SKM-1 treated with dmso at 0.1 percent for 144 hours (cell line): ENCODE measurements at regions not wholly inside any gene's neighbourhood (a gene's known extent, or its start where the extent isn't known, plus 50 kb on each side); places are given as distances from the start of the nearest gene placed in this dataset.

Source experiments
- DNase-seq: peaks from one replicate; lab custom pipeline; 2025; ENCODE audit not compliant: unreplicated experiment; lab: John Stamatoyannopoulos, UW

DNA sequence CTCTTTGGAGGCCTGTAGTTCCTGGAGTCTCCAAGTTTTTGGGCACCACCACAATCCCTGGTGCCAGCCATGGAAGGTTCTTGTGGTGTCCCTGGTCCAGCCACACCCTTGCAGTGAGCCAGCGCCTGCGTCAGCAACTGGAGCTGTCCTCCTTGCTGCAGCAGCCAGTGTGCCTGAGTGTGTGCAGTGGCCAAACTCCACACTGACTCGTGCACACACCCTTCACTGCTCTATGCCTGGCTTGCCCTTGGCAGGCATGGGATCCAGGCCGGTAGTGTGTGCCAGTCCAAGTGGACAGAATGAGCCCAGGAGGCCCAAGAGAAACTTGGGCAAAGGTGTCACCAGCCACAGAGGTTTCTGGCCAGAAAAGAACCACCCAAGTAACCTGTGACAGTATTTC is 1074.0 kb downstream of the PCDH18 start:
- DNase-seq = no peak

DNA sequence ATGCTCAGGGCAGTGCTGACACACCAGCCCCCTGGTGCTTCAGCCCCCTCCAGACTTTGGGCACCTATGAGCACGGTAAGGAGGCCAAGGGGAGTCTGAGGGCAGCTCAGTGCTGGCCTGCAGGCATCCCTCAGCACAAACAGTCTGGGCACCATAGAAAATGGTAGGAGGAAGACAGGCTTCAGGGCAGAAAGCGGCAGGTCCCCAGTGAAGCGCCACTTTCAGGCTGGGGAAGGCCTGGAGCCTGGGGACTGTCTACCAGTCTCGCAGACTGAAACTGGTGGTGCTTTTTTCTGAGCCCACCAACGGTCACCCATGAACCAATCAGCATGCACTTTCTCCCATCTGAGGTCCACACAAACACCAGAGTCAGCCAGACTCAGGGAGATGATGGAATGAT is 1074.7 kb downstream of the PCDH18 start:
- no peak for DNase-seq

DNA sequence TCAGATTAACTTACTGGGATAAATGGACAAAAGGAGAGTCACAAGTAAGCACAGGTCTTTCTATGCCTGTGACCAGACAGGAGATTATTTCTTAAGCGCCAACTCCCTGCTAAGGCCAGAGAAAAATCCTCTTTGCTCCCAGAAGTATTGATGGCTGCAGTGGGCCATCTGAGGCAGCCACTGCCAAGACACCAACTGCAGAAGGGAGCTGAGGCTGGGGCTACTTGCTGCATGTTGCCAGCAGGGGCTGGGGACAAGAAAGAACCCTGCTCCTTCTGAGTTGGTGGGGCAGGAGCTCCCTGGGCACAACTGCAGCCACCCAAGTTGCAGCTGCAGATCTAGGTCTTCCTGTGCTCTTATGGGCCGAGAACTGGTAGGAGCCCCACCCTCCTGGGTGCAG is 1075.3 kb downstream of the PCDH18 start:
- no peak for DNase-seq

DNA sequence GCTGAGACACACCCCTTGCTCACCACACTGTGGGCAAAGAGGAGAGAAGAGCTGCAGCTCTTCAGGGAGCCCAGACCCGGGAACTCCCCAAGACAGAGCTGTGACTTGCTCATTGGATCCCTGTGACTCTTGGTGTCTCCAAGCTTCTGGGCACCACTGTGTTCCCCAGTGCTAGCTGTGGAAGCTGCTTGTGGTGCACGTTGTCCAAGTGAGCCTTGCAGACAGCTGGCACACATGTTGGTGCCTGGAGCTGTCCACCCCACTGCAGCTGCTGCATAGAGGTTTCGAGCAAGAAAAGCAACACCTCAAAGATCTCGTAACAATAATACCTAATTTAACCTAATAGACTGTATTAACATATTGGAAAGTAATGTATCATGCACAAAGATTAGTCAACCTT is 1089.3 kb downstream of the PCDH18 start:
- DNase-seq = no peak

DNA sequence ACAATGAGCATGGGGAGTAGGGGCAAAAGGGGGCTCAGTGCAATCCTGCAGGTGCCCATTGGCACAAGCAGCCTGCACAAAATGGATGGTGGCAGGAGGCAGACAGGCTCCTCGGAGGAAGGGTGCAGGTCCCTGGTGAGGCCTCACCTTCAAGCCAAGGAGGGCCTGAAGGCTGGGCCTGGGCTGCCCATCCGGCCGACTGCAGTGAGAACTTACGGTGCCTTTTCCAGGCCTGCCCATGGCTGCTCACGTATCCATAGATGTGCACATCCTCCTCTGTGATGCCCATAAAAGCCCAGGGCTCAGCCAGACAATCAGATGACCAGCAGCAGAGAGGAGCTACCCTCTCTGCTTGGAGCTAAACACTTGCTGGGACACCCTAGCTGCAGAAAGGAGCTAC is 1089.8 kb downstream of the PCDH18 start:
- DNase-seq = no peak

DNA sequence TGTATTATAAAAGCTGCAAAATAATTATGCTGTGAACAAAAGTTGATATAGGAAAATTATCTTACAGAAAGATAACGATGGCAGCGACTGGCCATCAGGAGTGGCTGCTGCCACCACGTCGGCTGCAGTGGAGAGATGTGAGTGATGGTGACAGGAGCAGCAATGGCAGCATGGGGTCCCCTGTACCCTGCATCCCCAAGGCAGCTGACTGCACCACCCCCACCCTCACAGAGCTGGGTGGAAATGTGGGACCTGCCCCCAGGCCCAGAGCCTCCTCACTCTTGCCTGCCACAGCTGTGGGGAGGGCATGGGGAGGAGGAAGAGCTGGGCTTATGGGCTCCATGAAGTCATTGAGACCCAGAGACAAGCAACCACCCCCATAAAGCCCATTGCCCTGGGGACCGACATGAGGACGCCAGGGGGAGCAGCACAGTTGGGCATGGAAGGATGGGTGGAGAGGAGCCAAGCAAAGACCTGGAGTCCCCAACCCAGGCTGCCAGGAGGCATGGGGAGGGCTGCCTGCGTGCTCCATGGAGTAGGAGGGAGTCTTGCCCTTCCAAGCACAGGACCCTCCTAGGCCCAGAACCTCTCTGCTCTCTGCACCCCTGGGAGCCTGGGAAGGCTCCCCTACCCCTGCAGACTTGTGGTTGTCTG is 1090.5 kb downstream of the PCDH18 start:
- DNase-seq = no peak

DNA sequence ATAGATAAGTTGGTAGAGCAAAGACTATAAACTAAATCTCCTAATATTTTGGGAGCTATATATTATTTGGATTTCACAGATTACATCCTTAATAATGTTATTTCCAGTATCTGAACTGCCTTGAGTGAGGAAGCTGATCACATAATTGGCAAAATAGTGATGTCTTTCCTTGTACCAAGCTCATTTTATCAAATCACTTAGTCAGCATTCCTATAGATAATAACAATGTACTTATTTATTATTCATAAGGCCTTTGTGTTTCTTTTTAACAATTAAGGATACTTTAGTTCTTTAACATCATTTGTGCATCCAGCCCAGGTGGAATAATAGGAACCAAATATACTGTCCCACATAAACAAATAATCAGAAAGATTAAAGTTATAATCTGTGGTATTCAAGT is 1093.6 kb downstream of the PCDH18 start:
- no peak for DNase-seq

DNA sequence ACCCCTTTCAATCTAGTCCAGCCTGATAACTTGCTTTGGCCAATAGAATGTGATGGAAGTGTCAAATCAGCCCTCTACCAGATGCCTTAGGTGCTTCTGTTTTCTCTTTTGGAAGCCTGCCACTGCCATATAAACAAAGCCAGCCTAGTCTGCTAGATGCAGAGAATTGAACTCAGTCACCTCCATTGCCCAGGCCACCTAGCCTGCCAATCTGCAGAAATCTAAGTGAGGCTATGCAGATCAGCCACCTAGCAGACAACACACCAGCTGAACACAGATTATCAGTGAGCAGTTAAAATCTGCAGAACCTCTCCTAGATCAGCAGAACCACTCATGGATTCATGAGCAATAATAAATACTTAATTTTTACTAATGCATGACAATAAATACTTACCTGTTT is 1108.2 kb downstream of the PCDH18 start:
- no peak for DNase-seq

DNA sequence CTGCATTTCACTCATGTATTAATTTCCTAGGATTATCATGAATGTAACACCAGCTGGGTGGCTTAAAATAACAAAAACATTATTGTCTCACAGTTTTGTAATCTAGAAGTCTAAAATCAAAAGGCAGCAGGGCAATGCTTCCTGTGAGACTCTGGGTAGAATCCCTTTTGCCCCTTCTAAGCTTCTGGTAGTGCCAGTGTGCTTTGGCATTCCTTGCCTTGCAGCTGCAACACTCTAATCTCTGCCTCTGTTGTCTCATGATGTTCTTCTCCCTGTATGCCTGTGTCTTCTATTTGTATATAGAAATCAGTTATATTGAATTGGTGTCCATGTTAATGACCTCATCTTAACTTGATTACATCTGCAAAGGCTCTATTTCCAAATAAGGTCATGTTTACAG is 1117.3 kb downstream of the PCDH18 start:
- no peak for DNase-seq

DNA sequence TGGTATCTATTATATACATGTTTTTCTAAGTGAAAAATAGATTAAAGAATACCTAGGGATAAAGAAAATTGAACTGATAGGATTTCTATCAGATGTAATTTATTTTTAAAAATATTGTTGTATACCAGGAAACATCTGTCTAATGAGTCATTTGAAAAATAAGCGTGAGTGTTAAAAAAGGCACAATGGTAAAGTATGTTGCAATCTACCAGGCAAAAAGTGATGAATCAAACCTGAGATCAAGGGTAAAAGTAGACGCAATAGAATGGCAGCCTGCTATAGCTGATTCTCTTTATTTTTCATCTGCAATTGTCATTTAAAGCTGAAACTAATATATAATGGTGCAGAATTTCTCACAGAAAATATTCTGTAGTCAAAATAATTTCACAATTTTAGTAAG is 1119.6 kb downstream of the PCDH18 start:
- DNase-seq = no peak

DNA sequence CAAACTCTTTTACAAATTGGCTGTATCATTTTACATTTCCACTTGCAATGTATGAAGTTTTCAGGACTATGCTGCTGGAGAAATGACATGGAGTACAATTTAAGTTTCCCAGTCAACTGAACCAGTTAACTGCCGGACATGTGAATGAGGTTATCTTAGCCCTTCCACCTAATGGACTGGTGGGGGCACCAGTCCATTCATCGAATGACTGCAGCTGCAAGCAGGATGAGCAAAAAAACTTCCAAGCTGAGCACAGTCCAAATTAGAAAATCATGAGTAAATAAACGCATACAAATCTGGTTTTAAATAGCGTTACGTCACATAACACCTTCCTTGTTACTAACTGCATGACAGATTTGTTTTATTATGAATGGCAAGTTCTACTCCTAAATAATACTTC is 1131.5 kb downstream of the PCDH18 start:
- DNase-seq = no peak

DNA sequence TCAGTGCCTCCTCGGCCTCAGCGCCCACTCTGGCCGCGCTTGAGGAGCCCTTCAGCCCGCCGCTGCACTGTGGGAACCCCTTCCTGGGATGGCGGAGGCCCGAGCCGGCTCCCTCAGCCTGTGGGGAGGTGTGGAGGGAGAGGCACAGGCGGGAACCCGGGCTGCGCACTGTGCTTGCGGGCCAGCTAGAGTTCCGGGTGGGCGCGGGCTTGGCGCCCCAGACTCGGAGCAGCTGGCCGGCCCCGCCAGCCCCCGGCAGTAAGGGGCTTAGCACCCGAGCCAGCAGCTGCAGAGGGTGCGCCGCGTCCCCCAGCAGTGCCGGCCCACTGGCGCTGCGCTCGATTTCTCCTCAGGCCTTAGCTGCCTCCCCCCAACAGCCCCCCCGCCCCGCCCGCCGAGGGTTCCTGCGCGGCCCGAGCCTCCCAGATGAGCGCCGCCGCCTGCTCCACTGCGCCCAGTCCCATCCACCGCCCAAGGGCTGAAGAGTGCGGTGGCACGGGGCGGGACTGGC is 1137.0 kb downstream of the PCDH18 start:
- DNase-seq = no peak

DNA sequence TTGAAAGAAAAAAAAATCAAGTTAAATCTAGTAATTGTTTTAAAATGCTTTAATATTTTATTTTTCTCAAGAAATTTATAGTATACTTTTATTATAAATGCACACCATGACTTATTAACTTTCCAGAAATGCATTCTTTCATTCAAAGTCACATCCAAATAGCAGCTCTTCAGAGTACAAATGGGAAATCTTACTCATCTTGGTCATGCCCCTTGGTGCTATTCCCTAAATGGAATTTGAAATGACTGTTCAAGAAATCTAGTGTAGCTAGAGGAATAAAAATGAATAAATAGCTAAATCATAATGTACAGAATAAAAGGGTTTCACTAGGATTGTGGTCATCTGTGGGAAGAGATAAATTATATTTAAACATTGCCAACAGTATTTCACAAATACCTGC is 1139.7 kb downstream of the PCDH18 start:
- no peak for DNase-seq

DNA sequence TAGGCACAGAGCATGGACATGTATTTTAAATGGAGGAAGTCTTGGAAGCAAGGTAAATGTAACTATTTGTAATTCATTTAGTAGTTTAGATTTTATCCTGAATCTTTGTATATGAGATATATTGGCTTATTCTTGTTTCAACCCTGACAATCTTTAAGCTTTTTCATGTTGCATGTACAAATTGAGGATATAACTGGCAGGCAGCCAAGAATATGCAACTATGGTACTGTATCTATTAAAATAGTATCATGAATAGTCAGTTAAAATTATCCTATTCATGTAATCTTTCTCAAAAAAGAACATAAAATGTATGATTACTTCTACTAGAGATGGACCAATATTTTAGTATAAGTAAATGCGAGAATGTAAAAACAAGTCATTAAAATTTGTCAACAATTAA is 1141.5 kb downstream of the PCDH18 start:
- DNase-seq = no peak

DNA sequence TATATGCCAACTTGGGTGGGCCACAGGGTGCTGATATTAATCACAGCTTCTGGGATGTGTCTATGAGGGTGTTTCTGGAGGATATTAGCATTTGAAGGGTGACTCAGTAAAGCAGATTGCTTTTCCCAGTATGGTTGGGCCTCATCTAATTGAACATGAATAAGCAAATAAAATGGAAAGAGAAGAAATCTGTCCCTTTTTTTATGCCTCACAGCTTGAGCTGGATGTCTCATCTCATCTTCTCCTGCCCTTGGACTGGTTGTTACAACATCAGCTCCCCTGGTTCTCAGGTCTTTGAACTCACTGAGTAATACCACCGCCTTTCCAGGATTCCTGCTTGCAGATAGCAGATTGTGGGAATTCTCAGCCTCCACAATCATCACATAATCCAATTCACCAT is 1149.2 kb downstream of the PCDH18 start:
- no peak for DNase-seq

DNA sequence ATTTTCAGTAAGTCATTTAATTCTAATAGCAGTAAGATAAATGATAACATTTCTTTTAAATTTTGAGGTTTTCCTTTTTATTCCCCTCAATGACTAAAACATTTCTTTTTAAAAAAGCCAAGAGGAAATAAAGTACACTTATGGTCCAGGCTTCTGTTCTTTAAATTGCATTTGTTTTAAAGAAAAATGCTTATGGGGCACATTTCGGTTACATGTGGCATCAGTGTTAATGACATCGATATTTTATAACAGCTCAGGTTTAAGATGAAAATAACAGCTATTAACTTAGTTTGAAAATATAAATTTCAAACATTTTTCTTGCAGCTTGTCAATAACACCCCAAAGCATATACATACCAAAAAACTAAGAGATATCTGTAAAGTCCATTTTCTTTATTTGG is 1161.1 kb downstream of the PCDH18 start:
- no peak for DNase-seq

DNA sequence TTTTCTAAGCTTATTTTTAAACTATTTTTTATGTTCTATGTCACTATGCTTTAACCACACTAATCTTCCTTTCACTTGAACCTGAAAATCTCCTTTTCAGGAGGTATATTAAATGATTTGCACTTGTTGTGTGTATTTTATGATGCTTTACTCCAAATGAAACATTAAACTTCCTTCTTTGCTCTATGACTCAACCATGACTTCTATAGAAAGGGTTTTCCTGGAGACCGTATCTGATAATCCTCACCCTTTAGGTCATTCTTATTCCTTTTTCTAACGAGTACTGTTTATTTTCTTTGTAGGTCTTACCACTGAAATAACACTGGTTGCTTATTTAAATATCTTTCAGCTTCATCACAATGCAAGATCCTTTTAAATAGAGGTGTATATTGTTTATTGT is 1163.2 kb downstream of the PCDH18 start:
- DNase-seq = no peak

DNA sequence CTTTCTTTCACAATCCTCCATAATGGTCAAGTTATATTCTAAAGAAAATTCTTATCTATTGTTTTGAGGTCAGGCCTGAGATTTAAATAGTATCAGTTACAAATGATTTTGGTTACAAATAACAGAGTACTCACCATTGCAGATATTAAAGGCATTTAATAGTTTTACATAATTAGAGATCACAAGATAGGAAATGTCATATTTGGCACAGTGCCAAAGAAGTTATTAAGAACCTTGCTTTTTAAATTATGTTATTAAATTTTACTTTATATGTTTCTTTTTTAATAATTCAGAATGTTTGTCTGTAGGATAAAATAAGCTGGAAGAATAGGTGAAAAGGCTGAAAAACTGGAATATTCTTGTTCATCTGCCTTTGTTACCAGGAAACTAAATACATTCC is 1174.7 kb downstream of the PCDH18 start:
- no peak for DNase-seq

DNA sequence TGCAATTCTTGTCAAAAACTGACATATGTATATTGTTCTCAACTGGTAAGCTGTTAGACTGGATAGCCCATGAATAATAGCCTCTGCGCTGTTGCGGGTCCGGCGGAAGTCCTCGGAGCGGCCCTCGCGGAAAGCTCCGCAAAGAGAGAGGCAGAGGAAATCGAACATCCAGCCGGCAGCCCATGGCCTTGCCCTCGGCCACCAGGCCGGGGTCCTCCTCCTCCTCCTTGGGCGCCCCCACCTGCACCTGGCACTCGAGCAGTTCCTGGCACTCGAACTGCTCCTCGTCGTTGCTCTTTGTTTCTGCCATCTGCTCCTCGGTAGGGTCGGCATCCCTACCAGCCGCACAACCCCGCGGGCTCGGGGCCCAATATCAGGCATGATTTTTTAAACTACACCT is 1176.3 kb downstream of the PCDH18 start:
- DNase-seq = no peak

DNA sequence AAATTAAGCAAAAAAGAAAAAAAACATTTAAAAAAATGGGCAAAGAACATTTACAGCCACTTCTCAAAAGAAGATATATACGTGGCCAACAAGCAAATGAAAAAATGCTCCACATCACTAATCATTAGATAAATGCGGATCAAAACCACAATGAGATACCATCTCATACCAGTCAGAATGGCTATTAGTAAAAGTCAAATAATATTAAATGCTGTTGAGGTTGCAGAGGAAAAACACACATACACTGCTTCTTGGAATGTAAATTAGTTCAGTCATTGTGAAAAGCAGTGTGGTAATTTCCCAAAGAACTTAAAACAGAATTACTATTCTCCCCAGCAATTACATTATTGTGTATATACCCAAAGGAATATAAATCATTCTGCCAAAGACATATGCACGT is 1189.0 kb downstream of the PCDH18 start:
- no peak for DNase-seq

DNA sequence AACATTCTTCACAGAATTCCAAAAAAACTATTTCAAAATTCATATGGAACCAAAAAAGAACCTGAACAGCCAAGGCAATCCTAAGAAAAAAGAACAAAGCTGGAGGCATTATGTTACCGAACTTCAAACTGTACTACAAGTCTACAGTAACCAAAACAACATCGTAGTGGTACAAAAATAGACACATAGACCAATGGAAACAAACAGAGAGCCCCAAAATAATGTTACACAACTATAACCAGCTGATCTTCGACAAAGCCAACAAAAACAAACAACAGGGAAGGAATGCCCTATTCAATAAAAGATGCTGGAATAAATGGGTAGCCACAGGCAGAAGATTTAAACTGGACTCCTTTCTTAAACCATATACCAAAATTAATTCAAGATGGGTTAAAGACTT is 1189.6 kb downstream of the PCDH18 start:
- DNase-seq = no peak

DNA sequence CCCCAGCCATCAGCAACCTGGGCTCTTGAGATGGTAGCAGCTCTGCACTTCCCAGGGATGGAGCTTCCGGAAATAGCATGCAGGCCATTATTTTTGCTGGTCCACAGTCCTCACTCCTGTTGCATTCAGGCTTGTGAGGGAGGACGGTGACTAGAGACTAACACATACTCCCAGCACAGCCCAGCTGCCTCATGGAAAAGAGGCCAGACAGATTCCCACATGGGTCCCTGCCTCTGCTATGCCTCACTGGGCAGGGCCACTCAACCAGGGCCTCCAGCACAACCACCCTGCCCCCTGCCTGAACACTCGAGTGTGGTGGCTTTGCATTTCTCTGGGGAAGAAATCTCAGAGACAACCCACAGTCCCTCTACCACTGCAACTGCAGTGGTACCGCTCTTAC is 1195.1 kb downstream of the PCDH18 start:
- no peak for DNase-seq

DNA sequence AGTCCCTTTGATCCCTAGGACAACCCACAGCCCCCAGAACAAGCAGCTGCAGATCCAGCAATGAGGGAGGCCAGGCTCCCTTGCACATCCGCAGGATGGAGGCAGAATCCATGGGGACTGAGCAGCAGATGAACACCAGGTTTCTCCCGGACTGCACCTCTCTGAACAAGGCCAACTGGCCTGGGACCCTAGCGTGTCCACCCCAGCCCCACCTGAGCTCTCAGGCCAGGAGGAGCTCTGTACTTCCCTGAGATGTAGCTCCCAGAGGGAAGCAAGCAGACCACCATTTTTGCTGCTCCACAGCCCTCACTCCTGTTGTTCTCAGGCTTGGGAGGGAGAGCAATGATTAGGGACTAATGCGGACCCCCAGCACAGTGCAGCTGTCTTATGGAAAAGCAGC is 1195.8 kb downstream of the PCDH18 start:
- no peak for DNase-seq
